ENCODE measurements at regions not wholly inside any gene's neighbourhood (a gene's known extent, or its start where the extent isn't known, plus 50 kb on each side); places are given as distances from the start of the nearest gene placed in this dataset.
"Not testable (repeated sequence)": the region's sequence is repeated elsewhere in the genome, so short reads cannot be mapped to it uniquely, and the experiment has no call there.

- no peak for DNase-seq (ENCODE audit: low read depth)
- H3K4me3 ChIP-seq (ENCODE audit: low read depth, low read length), result no peak overlapping the region
- TF ChIP-seq CTCF (conservative IDR thresholded peaks at IDR 0.05; ENCODE audit: low read depth, low read length), result no peak
Observed at GRCh38 chr4:189806506-189806905, 134.2 kb upstream of the FRG1 start.

GRCh38 chr4:189807031-189807430 lies 133.6 kb upstream of the FRG1 start:
- no peak for DNase-seq (ENCODE audit: low read depth)
- H3K4me3 ChIP-seq (ENCODE audit: low read depth, low read length), result no peak overlapping the region
- no peak for TF ChIP-seq CTCF (conservative IDR thresholded peaks at IDR 0.05; ENCODE audit: low read depth, low read length)

- no peak overlapping the region for H3K4me3 ChIP-seq (ENCODE audit: low read depth, low read length)
- no peak for DNase-seq (ENCODE audit: low read depth)
- no peak for TF ChIP-seq CTCF (conservative IDR thresholded peaks at IDR 0.05; ENCODE audit: low read depth, low read length)
Observed at GRCh38 chr4:189809241-189809735, 131.4 kb upstream of the FRG1 start.

- no peak for DNase-seq (ENCODE audit: low read depth)
- H3K4me3 ChIP-seq (ENCODE audit: low read depth, low read length), result no peak overlapping the region
- no peak for TF ChIP-seq CTCF (conservative IDR thresholded peaks at IDR 0.05; ENCODE audit: low read depth, low read length)
Observed at GRCh38 chr4:189809839-189810238, 130.8 kb upstream of the FRG1 start.

GRCh38 chr4:189810318-189811181 lies 130.1 kb upstream of the FRG1 start:
- not testable (repeated sequence) for H3K4me3 ChIP-seq (ENCODE audit: low read depth, low read length); DNase-seq (ENCODE audit: low read depth)

- no peak overlapping the region for H3K4me3 ChIP-seq (ENCODE audit: low read depth, low read length)
- no peak for DNase-seq (ENCODE audit: low read depth)
- TF ChIP-seq CTCF (conservative IDR thresholded peaks at IDR 0.05; ENCODE audit: low read depth, low read length), result no peak
Observed at GRCh38 chr4:189815404-189816192, 125.1 kb upstream of the FRG1 start.

GRCh38 chr4:189822326-189822725 lies 118.3 kb upstream of the FRG1 start:
- H3K4me3 ChIP-seq (ENCODE audit: low read depth, low read length), result no peak overlapping the region
- DNase-seq (ENCODE audit: low read depth), result no peak
- no peak for TF ChIP-seq CTCF (conservative IDR thresholded peaks at IDR 0.05; ENCODE audit: low read depth, low read length)
